Pons (tissue), 1 donor: ENCODE measurements at regions not wholly inside any gene's neighbourhood (a gene's known extent, or its start where the extent isn't known, plus 50 kb on each side); places are given as distances from the start of the nearest gene placed in this dataset.
"Not testable (repeated sequence)": the region's sequence is repeated elsewhere in the genome, so short reads cannot be mapped to it uniquely, and the experiment has no call there.

Experiments
- DNase-seq: peaks from one replicate; pipeline ENCODE4 v3.0.0-alpha.2; 2016; ENCODE audit warnings: low spot score

- no peak for DNase-seq
These were observed 116.6 kb upstream of the RBBP8 start for GRCh38 chr18:22816266-22817176.

DNA sequence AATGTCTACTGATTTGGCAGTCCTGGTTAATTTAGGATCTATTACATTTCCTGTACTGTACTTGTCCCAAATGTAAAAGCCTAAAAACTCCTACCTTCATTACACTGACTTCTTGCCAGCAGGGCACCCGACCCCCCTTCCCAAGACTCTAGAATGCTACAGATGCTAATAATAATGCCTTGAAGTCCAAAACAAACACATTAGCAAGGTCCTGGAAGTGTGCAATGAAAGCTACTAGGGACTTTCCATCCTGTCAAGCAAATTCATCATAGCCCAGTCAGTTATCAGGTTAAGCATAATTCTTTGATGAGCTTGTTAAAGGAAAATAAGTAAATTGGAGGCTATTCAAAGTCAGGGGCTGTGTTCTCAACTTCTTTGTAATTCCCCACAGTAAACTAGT lies 115.3 kb upstream of the RBBP8 start:
- no peak for DNase-seq

DNA sequence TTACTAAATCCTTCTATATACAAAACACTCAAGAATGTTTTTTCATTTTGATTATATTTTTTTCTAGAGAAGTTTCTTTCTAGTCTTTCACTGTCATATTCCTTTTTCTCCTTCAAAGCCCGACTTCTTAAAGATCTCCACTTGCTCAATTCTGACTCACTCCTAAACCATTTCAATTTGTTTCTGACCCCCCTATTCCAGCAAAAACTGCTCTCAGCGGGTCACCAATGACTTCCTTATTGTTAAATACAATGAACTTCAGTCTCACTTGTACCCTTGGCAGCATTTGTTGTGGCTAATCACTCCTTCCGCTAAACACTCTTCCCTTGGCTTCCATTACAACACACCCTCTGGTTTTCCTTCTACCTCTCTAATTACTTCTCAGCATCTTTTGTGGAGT lies 111.1 kb upstream of the RBBP8 start:
- DNase-seq, result no peak

DNA sequence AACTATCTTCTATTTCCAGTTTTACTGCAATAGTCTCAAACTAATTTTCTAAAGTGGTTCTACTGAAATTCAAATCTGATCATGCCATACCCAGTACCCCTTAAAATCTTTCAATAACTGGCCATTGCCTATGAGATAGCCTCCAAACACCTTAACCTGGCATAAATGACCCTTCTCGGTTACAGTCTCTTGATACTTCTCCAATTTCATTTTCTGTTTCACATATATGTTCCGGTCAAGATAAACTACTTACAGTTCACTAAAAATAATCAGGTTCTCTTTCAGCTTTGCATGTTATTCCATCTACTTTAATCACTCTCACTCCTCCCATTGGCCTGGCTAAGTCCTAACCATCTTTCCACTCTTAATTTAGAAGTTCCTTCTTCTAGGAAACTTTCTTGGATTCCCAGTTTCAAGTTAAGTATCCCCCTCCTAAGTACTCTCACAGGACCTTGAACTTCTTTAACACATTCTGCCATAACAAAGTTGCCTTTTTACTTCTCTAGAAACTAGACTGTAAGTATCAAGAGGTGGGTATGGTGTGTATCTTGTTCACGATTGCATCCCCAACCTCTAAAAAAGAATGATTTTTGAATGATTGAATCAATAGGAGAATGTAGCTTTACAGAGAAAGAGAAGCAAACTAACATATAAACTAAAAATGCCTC lies 110.2 kb upstream of the RBBP8 start:
- no peak for DNase-seq

DNA sequence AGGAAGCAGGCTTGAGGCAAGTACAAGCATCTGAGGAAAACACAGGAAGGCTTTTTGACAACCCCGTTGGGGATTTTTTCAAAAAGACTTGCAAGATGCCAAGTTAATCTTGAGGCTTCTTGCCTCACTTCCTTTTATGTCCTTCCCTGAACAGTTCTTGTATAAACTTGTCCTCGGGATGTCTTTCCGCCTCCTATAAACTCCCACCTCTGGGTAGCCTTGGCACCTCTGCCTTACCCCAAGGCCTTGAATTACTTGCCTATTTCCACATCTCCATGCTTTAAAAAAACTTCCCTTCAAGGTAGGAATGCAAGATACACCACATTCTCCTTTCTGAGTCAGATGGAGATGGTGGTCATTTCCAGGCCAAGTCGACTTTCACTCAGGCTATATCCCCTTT lies 106.4 kb upstream of the RBBP8 start:
- no peak for DNase-seq

- DNase-seq, result no peak
These were observed 105.9 kb upstream of the RBBP8 start for GRCh38 chr18:22827216-22827615.

DNA sequence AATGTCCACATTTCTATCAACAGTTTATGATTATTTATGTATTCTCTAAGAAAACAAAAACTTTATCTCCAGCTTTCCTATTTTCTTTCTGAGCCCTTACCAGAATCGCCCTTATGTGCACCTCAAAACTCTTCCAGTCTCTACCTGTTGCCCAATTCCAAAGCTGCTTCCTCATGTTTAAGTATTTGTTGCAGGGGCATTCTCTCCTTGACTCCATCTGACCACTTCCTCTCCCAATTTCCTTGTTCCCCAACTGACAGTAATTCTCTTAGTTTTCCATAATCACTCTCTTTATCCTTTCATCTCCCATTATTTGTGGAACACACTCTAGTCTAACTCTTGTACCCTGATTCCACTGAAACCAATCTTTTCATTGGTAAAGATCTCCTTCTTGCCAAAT lies 105.4 kb upstream of the RBBP8 start:
- no peak for DNase-seq

- DNase-seq, result no peak
These were observed 105.0 kb upstream of the RBBP8 start for GRCh38 chr18:22828171-22828570.

DNA sequence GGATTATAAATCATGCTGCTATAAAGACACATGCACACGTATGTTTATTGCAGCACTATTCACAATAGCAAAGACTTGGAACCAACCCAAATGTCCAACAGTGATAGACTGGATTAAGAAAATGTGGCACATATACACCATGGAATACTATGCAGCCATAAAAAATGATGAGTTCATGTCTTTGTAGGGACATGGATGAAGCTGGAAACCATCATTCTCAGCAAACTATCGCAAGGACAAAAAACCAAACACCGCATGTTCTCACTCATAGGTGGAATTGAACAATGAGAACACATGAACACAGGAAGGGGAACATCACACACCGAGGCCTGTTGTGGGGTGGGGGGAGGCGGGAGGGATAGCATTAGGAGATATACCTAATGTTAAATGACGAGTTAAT lies 104.5 kb upstream of the RBBP8 start:
- not testable (repeated sequence) for DNase-seq

DNA sequence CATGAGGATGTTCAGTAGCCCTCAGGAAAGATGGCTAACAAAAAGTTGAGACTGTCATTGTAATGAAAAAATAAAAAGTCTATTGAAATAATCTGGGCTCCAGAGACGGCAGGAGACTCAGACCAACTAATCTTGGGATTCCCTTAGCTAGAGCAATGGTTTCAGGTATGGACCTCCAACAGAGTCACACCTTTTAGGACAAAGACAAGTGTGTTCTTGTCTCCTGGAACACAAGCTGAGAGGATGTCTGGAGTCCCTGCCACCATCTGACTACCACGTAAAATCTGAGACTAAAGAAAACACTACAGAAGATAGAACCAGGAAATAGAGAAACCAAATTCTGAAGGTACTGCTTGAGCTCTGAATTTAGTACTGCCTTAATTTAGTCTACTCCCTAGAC lies 103.3 kb upstream of the RBBP8 start:
- no peak for DNase-seq

GRCh38 chr18:22830511-22830910 lies 102.6 kb upstream of the RBBP8 start:
- DNase-seq, result no peak

GRCh38 chr18:22831441-22831904 lies 101.7 kb upstream of the RBBP8 start:
- no peak for DNase-seq

- no peak for DNase-seq
These were observed 96.2 kb upstream of the RBBP8 start for GRCh38 chr18:22836932-22837331.

DNA sequence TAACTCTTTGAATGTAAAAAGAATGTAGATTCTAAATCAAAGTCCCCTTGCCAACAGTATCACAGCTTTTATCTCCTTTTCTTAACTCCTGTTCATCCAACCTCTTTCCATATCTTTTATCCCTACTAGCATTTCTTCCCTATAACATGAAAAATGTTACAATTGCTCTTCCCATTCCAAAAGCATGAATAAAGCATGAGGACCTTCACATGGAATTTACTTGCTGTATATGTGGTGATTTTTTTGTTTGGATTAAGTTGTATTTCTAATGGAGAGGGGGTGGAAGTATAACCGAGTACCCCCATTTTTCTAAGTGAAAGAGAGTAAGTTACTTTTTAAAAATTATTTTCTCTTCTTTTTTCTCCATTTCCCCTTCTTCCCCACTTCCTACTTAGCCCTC lies 94.9 kb upstream of the RBBP8 start:
- DNase-seq, result no peak

GRCh38 chr18:22838639-22839277 lies 94.4 kb upstream of the RBBP8 start:
- no peak for DNase-seq

DNA sequence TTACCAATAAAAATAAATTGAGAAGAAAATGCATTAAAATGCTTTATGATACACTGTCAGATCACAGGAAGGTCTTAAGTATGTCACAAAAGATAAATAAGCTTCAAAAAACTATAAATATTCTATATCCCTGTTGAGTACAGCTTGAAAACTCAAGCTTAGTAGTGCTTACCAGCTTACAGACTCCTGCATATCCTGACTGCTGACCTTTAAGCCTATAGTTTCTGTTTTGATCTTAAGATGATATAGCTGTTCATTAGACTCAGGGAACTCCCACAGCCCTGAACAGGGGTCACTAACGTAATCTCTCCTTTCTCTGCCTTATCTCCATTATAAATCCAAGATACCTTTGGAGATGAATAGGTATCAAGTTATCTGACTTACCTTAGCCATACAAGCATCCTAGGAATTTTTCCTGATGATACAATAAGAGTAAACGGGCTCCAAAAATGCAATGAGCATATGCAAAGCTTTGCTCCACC lies 93.7 kb upstream of the RBBP8 start:
- no peak for DNase-seq

GRCh38 chr18:22840606-22841144 lies 92.5 kb upstream of the RBBP8 start:
- DNase-seq, result no peak

GRCh38 chr18:22841840-22842239 lies 91.3 kb upstream of the RBBP8 start:
- no peak for DNase-seq

GRCh38 chr18:22844190-22844589 lies 88.9 kb upstream of the RBBP8 start:
- no peak for DNase-seq

DNA sequence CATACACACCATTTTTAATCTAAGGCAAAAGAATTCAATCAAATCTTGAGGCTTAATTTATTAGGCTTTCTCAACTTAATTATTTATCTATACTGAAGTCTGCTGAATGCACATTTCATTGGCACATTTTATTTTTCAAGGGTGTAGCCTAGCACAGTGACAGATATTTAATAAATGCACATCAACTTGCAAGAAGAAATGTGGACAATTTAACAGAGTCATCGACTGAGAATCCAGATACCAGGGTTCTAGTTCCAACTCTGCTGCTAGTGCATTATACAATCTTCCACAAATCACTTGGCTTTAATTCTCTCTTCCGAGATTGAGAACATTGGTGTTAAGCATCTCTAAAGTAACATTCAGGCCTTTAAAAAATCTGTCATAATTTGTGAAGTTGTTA lies 88.5 kb upstream of the RBBP8 start:
- no peak for DNase-seq

DNA sequence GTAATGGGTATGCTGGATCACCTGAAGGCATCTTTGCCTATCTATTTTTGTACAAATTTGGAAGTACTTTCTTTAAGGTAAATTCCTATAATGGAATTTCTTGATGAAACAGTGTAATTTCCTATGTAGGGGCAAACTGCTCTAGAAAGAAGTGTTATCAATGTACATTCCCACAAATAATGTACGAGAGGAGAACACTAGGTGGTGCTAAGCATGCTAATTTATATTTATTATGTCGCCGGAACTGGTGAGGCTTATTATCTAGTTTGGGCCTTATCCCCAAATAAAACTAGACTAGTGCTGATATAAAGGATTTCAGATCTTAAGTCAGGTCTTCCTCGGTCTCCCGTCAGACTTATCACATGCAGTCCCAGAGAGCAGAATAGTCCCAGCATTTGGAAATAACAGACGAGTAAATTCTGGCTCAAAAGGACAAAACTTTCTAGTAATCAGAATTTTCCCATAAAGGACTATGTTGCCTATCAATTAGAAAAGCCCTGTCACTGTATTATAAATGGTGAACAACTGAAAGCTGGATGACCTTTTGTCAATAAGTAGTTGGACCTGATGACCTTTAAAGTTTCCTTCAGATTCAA lies 86.9 kb upstream of the RBBP8 start:
- peak; percentile 32 for DNase-seq

DNA sequence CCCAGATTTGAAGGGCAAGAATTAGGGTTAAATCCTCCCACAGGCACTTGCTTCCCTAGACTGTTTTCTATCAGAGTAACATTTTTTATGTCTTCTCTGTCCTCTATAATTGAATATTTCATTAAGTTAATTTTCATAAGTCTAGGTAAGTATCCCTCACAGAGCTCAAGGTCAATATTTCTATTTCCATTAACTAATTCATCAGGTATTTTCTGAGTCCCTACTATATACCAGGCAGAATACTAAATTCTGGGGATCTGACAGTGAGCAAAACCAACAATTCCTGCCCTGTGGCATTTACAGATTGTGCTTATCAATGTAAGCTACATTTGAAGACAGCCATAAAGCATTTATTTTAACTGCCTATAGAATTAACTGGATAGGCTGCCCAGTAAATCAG lies 86.4 kb upstream of the RBBP8 start:
- DNase-seq, result no peak
